GM19438 (cell line): ENCODE measurements at regions not wholly inside any gene's neighbourhood (a gene's known extent, or its start where the extent isn't known, plus 50 kb on each side); places are given as distances from the start of the nearest gene placed in this dataset.
"Not testable (repeated sequence)": the region's sequence is repeated elsewhere in the genome, so short reads cannot be mapped to it uniquely, and the experiment has no call there.

Experiments
- ATAC-seq: cut with Tn5 transposase; IDR thresholded peaks from one replicate; pipeline ENCODE4 v1.9.1; 2021; ENCODE audit warnings: low read depth; ENCODE audit not compliant: unreplicated experiment

DNA sequence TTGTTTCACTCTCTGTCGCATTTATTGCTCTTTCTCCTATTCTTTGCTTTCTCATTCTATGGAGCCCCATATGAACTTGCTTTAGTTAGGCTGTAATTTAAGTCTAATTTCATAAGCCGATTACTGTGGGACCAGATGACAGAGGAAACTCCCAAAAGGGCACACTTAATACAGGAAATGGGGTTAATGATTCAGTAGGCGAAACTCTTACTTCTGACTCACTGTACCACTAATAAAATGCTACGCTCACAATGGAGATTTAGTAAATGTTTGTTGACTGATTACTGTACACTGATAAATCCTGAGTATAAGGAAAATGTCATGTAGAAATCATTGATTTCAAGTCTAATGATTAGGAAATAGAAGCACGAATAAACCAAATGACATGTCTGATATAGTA lies 276.4 kb downstream of the KLF5 start:
- peak; percentile 99 for ATAC-seq

DNA sequence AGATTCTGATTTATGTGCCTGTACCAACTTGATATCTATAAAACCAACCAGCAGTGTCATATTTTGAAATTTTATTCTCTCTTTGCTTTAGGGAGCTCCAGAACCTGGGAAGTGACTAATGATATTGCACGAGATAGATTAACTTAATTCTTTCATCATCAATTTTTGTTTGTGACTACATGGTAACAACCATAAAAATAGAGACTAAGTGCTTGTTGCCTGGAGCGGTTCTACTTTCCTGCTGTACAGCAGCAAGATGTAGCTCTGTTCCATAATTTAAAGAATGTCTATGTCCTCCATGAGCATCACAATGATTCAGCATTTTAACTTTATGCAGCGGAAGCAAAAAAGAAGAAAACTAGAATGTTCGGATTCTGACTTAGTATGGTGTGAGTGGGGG lies 275.6 kb downstream of the KLF5 start:
- no peak for ATAC-seq

DNA sequence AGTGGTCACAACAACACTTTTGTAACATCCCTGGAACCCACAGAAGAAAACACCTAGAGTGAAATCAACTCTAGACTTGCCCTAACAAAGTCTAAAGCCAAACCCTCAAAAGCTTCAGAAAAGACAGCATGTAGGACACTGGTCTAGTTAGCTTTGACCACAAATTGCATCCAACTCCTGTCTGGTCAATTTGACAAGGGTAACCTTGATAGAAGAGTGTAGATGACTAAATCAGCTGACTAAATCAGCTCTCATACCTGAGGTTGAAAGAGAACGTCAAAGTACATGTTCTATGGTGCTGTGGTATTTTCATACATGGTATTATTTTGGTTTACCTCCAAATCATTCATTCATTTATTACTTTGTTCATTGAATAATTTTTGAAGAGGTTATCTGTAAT lies 272.8 kb downstream of the KLF5 start:
- ATAC-seq, result no peak

DNA sequence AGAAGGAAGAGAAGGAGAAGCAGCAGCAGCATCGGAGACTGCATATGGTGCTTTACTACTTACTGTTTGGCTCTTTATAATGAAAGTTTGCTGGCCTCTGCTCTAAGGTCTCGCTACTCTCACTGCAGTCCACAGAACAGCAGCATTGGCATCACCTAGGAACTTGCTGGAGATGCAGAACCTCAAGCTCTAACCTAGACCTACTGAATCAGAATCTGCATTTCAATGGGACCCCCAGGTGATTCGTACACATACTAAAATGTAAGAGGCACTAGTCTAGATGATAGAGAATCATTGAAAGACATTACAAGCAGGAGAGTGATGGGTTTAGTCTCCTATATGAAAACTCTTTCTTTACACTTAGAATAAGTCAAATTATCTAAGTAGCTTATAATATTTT lies 270.6 kb downstream of the KLF5 start:
- ATAC-seq, result no peak

DNA sequence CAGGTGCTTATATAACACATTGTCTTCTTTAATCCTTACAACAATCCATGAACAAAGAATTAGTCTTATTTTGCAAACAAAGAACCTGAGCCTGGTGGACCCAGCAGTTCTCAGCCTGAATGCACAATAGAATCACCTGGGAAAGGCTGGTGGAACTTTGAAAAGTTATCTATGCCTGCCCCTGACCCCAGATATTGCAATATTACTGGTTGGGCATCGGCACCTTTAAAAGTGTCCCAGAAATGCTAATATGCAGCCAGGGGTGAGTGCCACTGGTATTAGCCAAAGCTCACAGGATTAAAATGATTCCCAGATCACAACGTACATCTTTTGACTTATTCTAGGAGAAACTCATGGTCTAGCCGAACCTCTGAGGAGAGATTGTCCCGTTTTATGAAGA lies 268.8 kb downstream of the KLF5 start:
- ATAC-seq, result no peak

DNA sequence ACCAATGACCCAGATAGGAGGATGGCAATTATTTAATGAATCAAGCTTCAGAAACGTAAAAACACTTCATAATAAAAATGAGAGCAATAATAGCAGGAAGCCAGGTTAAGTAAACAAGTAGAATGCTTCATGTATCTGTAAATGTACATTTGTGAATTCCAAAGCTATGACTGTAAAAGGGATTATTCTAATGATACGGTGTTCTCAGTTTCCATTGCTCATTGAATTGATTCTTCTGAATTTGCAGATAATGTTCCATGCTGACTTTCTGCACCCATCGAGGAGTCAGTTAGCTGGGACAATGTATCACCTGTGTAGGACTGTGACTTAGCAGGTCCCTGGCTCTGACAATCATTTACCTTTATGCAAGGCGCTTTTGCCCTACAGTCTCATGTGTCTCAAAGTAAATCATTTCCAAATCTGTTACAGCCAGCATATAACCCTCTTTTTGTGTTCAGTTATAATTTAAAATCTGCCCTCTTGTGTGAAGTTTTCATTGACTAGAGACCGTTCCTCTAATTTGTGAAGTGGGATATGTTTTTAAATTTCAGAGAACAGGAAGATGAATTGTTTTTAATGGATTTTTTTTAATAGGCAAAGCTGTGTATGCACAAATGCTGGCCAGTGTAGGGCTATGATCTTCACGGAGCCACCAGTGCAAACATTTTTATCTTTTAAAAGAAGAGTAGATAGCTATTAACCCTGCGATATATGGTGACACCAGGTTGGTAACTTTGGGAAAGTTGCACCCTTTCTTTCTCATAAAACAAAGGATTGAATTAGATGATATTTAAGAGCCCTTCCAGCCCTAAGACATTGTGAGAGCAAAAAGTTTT lies 267.1 kb downstream of the KLF5 start:
- ATAC-seq, result peak; percentile 91

DNA sequence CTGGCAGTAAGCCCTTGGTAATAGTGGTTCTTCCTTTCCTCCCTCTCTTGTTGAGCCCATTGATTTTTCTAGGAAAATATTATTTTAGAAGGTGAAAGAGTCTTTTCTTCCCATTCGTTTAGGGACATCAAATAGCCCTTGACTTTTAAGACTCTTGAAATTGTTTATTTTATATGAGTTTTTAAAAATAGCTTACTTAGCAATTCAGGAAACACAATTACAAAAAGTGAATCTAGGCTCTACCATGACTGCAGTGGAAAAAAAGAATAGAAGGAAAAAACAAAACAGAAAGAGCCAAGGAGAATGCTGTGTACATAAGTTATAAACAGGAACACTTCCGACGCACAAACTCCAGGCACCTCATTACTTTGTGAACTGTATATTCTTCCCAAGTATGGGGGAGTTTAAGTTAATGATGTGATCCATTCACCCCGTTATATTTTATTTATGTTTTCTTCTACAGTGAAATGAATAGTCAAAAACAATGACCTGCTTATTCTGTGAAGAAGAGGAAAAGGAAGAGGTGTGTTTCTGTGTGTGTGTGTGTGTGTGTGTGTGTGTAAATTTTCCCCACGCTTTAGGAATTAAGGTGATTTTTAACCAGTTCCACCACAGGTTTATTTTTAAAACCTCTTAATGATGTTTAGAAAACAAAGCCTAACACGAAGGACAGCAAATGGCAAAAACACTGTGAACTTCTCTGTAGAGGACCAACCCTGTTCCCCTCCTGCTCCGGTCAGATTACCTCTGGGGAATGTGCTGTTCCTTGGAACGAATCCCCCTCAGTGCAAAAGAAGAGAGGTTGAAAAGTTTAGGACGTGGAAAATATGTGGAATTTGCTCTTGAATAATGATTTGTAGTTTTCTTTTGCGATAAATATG lies 266.3 kb downstream of the KLF5 start:
- ATAC-seq, result no peak

DNA sequence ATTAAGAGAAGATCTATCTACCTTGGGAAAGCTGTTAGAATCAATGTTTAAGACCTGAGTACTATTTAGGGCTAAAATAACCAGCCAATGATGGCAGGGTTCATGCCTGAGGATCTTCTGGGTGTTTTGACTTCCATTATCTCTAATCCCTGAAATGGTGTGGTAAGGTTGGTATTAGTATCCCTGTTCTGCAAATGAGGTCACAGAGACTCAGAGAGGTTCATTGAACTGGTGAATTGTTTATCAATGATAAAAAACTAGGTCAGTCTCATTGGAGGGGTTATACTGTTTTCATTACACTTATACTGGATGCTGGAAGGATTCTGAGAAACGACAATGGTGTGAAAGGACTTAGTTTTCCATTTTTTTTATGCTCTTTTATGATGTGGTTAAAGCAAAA lies 264.8 kb downstream of the KLF5 start:
- no peak for ATAC-seq

DNA sequence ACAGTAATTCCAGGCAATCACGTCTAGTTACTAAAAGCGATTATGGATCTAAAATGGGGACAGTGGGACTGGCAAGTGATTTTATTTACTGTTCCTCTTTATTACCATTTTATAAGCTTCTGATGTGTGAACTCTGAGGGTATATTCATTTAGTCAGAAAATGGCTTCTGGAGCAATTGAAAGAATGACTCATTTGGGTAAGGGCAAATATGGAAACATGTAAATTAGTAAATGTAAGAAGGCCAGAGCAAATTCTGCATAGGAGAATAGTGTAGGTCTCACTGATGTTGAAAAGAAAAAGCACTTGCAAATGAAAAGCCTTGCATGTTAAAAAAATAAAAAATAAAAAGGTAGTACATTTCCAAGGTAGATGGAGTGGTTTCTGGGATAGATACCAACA lies 262.2 kb downstream of the KLF5 start:
- no peak for ATAC-seq

DNA sequence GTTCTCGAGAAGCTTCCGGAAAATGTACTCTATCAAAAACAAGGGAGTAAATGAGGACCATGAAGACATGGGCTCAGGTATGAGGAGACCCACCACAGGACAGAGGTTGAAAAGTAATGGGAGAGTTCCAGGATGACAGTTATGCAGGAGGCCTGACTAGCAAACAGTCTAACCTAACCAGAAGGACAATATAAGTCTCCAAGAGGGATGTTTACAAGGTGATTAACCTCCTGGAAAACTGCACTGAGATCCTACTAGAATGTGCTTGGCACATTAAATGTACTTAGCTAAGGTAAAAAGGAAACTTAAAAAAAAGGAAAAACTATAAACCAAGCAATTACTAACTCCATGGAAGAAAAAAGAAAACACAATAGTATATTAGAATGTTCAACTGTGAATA lies 258.3 kb downstream of the KLF5 start:
- ATAC-seq, result no peak

DNA sequence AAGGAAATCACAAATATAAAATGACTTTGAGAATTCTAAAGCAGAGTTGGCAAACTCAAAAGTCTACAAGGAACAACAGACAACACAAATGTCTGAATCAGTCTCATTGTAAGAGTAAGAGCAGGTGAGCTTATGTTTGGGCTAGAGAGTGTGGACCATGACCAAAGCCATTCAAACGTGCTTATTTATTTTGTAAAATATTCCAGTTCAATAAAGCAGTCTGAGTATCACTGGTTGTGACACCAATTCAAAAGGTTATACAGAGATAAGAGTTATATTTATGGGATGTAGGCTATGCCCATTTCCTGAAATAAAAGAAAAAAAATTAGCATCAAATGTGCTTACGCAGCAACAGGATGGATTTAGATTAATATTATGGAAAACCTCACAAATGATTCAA lies 251.6 kb downstream of the KLF5 start:
- no peak for ATAC-seq

DNA sequence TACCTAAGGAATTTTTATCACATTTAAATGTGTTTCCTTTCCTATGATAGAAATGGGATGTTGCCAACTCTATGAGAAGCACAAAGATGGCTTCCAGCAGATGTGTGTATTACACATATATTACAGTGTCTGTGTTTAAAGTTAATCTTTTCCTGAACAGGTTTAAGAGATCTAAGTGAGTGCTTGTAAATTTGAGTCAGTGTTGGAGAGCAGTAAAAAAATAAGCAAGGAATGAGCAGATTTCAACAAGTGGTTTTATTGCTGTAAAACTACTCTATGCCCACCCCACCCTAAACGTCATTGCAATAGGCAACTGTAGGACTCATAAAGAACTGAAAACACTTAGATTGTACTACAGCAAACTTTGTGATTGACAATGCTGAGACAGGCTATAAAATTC lies 248.7 kb downstream of the KLF5 start:
- ATAC-seq, result no peak

DNA sequence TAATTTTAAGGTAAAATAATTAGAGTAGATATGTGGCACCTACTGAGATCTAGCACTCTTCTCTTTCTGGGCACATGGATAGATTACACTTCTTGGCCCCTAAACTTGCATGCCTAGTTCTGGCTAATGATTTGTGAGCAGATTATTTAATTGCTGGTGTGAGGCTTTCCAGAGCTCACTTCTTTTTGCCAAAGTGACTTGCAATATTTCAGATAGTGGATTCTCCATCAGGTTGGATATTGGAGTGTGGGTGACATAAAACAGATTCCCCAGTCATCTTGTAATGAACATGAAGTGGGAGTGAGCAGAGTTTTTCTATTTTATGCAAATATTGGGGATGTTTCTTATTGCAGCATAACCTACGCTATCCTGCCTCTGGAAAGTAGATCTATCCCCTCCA lies 247.9 kb downstream of the KLF5 start:
- ATAC-seq, result no peak

DNA sequence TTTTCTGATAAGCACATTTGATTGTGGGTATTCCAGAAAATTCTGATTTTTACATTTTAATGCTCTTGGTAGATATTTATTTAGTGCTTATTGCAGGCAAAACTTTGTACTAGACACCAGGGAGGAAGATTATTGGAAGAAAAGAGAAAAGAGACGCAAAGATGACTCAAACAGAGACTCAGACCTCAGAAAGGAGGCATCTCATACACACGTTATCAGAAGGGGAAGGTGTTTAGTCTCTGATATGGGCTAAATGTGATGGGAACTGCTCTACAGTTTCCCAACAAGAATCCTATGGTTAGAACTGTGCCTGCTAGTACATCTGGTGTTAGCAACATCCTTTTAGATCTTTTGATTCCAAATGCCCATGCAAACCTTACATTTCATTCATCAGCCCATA lies 245.6 kb downstream of the KLF5 start:
- no peak for ATAC-seq

DNA sequence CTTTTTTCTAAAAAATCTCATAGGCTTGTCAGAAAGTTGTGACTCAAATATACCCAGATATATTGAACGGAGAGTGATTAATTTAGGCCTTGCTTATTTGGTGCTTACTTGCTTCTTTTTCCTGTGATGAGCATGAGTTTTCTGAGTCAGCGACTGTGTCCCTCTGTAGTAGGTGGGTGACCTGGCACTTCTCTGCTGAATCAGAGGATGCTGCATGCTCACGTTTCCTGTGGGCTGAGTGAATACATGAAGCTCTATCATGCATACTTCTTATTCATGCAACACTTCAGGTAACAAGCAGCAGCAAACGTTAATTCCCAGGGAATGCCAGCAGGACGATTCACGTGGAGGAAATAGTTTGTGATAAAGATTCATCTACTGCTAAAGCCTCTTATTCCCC lies 245.0 kb downstream of the KLF5 start:
- ATAC-seq, result no peak

DNA sequence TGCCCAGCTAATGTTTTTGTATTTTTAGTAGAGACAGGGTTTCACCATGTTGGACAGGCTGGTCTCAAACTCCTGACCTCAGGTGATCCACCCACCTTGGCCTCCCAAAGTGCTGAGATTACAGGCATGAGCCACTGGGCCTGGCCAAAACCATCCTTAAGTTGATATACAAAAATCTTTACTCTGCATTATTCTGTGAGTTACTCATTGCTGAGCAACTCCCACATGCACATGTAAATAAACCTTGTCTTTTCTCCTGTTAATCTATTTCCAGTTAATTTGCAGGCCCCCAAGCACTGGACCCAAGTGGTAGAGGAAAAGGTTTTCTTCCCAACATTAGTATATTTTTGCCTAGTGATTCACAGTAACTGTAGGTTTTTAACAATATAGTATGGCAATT lies 242.8 kb downstream of the KLF5 start:
- ATAC-seq, result not testable (repeated sequence)

DNA sequence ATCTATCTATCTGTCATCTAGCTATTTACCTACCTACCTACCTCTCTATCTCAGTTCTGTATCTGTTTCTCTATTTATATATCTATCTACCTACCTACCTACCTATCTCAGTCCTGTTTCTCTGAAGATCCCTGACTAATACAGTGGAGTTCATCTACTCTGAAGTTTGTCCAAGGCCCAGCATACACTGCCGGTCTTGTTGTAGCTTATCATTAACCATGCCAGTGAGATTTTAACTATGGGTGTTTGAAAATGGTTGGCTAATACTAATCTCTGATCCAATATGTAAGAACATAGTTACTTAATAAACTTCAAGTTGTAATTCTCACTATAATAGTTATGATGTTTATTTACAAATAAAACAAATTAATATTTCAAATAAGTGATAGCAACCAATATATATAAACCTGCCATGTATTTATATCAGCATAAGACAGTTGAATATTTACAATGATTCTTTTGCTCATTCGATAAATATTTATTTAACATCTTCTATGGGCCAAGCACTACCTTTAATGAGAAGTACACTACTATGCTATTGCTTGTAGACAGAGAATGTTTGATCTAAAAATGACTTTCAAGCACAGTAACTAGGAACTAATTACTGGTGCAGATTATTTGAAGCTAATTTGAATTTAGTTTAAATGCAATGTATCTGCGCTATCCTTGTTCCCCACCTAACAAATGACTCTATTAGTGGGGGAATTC lies 242.1 kb downstream of the KLF5 start:
- ATAC-seq, result no peak

DNA sequence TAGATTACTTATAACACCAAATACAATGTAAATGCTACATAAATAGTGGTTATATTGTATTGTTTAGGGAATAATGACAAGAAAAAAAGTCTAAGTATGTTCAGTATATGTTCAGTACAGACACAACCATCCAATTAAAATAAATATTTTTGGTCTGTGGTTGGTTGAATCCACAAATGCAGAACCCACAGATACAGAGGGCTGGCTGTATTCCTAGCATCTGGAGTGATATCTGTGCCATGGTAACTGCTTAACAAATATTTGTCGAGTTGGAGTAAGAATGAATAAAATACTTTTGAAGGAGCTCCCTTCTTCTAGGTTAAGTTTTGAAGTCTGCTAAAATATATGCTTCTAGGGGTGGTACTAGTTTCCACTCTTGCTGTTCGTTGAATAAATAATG lies 241.0 kb downstream of the KLF5 start:
- ATAC-seq, result no peak

DNA sequence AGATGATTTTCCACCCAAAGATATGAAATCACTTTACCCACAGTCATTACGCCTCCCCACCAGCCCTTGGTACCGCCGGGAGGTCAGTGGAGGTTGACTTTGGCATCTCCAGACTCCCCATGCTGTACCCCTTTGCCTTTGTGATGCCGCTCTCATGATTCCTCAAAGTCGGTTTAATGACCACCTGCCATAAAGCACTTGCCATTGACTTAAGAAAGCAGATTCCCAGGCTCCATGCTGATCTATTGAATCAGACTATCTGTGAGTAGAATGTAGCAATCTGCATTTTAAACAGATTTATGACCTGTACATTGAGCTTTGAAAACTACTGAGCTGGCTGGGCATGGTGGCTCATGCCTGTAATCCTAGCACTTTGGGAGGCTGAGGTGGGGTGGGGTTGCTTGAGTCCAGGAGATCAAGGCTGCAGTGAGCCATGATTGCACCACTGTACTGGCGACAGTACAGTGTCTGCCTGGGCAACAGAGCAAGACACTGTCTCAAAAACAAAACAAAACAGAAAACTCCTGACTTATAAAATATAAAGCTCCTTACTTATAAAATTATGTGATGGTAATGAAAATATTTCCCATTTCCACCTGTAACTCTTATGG lies 235.2 kb downstream of the KLF5 start:
- no peak for ATAC-seq

DNA sequence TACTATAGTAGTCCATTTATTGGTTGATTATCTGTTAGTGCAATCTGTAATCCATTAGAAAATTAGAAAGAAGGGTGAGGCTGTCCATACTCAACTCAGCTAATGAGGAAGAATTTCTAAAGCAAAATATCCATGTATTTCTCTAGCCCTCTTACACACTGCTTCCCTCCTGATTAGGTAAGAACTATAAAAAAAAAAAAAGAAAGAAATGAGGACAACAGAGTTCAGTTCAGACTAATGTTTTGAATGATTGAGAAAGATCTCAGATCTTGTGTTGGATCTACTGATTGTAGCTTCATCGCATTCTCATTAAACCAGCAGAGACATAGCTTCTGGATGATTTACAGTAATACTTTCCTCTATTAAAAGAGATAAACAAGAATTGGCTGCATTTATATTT lies 233.3 kb downstream of the KLF5 start:
- no peak for ATAC-seq

DNA sequence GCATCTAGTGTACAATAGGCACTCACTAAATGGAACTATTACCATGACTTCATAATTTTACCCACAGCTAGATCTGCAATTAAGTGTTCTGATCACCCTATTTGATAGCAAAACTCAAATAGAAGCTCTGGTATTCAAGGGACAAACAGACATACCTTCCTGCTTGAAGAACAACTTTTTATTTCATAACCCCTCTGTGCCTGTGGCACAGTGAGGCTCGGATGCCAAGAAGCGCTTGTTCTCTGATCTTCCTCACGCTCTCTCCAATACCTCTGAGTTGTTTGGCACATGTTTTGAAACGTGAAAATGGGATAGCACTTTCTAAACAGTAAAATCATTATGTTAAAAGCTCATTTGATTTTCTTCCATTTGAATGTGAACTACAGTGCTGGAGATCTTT lies 232.0 kb downstream of the KLF5 start:
- ATAC-seq, result no peak
